ENCODE measurements at regions not wholly inside any gene's neighbourhood (a gene's known extent, or its start where the extent isn't known, plus 50 kb on each side); places are given as distances from the start of the nearest gene placed in this dataset.

DNA sequence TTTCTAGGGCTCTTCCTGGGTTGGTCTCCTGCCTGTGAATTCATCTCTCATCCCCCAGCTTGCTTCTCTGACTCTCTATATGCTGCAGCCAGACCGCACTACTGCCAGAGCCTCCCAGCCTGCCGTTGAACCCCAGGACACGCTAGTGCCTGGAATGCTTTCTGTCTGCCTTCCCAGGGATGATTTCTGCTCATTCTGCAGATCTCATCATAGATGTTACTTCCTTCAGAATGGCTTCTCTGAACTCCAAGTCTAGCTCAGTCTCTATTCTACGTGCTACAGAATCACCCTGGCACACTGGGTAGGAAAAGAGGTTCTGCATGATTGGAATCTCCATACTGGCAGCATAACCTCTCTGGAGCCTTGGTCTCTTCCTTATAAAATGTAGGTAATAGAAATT lies 94.8 kb upstream of the RAB12 start:
- H3K9me3 ChIP-seq (ENCODE audit: low read length): no peaks in the 10 kb centered on the region
- H3K36me3 ChIP-seq (ENCODE audit: insufficient read depth, low read length): no peaks in the 10 kb centered on the region
- H3K4me2 ChIP-seq (ENCODE audit: low read length): no peak overlapping the region
- H3K27me3 ChIP-seq (ENCODE audit: insufficient read depth, low read length): no peaks in the 10 kb centered on the region
- H3F3A ChIP-seq (ENCODE audit: insufficient read depth, low read length): no peaks in the 10 kb centered on the region
- no peaks in the 10 kb centered on the region for H3K4me1 ChIP-seq (ENCODE audit: insufficient read depth, low read length, severe bottlenecking)
- no peaks in the 10 kb centered on the region for H3K9me2 ChIP-seq (ENCODE audit: low read depth, low read length)
- H3K27ac ChIP-seq (ENCODE audit: low read depth, low read length, poor library complexity, severe bottlenecking): no peak overlapping the region
- TF ChIP-seq, protein P1, sequence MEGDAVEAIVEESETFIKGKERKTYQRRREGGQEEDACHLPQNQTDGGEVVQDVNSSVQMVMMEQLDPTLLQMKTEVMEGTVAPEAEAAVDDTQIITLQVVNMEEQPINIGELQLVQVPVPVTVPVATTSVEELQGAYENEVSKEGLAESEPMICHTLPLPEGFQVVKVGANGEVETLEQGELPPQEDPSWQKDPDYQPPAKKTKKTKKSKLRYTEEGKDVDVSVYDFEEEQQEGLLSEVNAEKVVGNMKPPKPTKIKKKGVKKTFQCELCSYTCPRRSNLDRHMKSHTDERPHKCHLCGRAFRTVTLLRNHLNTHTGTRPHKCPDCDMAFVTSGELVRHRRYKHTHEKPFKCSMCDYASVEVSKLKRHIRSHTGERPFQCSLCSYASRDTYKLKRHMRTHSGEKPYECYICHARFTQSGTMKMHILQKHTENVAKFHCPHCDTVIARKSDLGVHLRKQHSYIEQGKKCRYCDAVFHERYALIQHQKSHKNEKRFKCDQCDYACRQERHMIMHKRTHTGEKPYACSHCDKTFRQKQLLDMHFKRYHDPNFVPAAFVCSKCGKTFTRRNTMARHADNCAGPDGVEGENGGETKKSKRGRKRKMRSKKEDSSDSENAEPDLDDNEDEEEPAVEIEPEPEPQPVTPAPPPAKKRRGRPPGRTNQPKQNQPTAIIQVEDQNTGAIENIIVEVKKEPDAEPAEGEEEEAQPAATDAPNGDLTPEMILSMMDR (IDR thresholded peaks at IDR 0.05; ENCODE audit: low read length): no peak
- TF ChIP-seq EZH2 (IDR thresholded peaks at IDR 0.05; ENCODE audit: borderline replicate concordance, low read length): no peak
- H2AFZ ChIP-seq (ENCODE audit: low read length): no peak overlapping the region
- H3K79me2 ChIP-seq (ENCODE audit: insufficient read depth, low read length): no peaks in the 10 kb centered on the region
- H3K4me3 ChIP-seq (ENCODE audit: low read depth, low read length, poor library complexity, severe bottlenecking): no peak overlapping the region
- H4K20me1 ChIP-seq (ENCODE audit: insufficient read depth, low read length): no peaks in the 10 kb centered on the region
- H3K9ac ChIP-seq (ENCODE audit: low read length): no peak overlapping the region

DNA sequence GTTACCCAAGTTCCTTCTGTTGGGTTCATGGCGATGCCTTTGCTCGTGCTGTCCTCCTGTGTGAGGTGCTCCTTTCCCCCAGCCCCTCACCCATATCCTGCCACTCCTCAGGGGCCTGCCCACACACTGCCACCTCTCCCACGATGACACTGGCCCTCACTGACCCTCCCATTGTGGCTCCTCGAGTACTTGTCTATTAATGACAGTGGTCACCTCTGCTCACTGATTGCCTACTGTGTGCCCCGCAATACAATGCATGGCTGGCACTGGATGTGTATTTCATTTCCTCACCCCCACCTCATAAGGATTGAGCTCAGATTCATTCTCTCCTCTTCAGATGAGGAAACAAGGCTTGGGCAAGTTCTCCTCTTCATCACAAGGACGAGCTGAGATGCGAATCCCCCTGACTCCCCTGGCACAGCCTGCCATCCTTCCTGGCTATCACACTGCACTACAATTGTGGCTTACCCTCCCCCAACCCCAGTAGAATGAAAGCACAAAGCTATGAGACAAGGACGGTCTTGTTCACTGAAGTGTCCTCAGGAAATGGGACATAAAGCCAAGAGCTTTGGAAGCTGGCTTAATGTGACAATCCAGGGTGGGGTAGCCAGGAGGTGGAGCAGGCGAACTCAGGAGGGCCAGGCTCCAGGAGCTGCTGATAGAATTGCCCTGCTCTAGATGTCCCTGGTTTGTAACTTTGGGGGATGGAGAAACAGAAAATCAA lies 93.9 kb upstream of the RAB12 start:
- no peak for TF ChIP-seq EZH2 (IDR thresholded peaks at IDR 0.05; ENCODE audit: borderline replicate concordance, low read length)
- TF ChIP-seq, protein P1 (IDR thresholded peaks at IDR 0.05; ENCODE audit: low read length): no peak
- H3K9me3 ChIP-seq (ENCODE audit: low read length): peaks cover 1% of the 10 kb centered on the region; the same call in 1 of the 2 replicates
- no peak overlapping the region for H3K4me2 ChIP-seq (ENCODE audit: low read length)
- no peak overlapping the region for H3K9ac ChIP-seq (ENCODE audit: low read length)
- H4K20me1 ChIP-seq (ENCODE audit: insufficient read depth, low read length): no peaks in the 10 kb centered on the region
- no peaks in the 10 kb centered on the region for H3K79me2 ChIP-seq (ENCODE audit: insufficient read depth, low read length)
- no peaks in the 10 kb centered on the region for H3F3A ChIP-seq (ENCODE audit: insufficient read depth, low read length)
- no peak overlapping the region for H3K27ac ChIP-seq (ENCODE audit: low read depth, low read length, poor library complexity, severe bottlenecking)
- H3K4me1 ChIP-seq (ENCODE audit: insufficient read depth, low read length, severe bottlenecking): no peaks in the 10 kb centered on the region
- no peaks in the 10 kb centered on the region for H3K36me3 ChIP-seq (ENCODE audit: insufficient read depth, low read length)
- H3K27me3 ChIP-seq (ENCODE audit: insufficient read depth, low read length): no peaks in the 10 kb centered on the region
- no peak overlapping the region for H2AFZ ChIP-seq (ENCODE audit: low read length)
- no peak overlapping the region for H3K4me3 ChIP-seq (ENCODE audit: low read depth, low read length, poor library complexity, severe bottlenecking)
- H3K9me2 ChIP-seq (ENCODE audit: low read depth, low read length): no peaks in the 10 kb centered on the region

DNA sequence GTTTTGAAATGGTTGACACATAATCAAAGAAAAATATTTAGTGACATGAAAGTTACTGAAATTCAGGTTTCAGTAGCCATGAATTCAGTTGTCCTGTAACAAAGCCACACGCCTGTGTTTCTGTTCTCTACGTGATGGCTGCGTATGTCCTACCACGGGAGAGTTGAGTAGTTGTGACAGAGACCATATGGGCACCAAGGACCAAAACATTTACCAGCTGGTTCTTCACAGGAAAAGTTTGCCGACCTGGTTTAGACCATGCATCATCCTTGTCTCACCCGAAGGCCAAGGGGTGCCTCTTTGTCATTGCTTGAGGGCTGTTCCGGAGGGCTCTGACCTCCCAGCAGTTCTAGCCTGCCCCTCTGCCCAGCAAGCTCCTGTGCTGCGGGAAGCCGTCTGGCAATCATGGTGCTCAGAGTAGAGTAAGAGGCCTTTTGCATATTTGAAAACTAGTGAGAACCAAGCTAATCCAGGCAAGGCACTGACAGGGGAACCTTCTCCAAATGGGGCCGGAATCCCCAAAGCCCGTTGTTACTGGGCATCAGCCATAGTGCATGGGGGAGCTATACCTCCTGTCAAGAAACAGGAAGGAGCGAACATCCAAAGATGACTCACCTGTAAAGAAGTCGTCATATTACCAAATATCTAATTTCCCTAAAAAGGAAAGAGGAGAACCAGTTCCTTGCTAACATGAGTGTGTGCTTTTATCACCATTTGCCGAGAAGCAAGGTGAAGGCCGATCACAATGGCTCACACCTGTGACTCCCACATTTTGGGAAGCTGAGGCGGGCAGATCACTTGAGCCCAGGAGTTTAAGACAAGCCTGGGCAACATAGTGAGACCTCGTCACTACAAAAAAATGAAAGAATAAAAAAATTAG lies 92.6 kb upstream of the RAB12 start:
- Histone ChIP-seq H3F3A (ENCODE audit: insufficient read depth, low read length) (no peaks in the 10 kb centered on the region), H3K4me2 (ENCODE audit: low read length) (no peak overlapping the region), H3K27me3 (ENCODE audit: insufficient read depth, low read length) (no peaks in the 10 kb centered on the region), H4K20me1 (ENCODE audit: insufficient read depth, low read length) (no peaks in the 10 kb centered on the region), H3K4me3 (ENCODE audit: low read depth, low read length, poor library complexity, severe bottlenecking) (no peak overlapping the region), H3K36me3 (ENCODE audit: insufficient read depth, low read length) (no peaks in the 10 kb centered on the region), H3K79me2 (ENCODE audit: insufficient read depth, low read length) (no peaks in the 10 kb centered on the region), H3K9ac (ENCODE audit: low read length) (no peak overlapping the region), H3K4me1 (ENCODE audit: insufficient read depth, low read length, severe bottlenecking) (no peaks in the 10 kb centered on the region), H3K9me3 (ENCODE audit: low read length) (peaks cover 4% of the 10 kb centered on the region; the same call in 1 of the 2 replicates), H3K27ac (ENCODE audit: low read depth, low read length, poor library complexity, severe bottlenecking) (no peak overlapping the region), H2AFZ (ENCODE audit: low read length) (no peak overlapping the region), H3K9me2 (ENCODE audit: low read depth, low read length) (no peaks in the 10 kb centered on the region)
- TF ChIP-seq, protein P1 (IDR thresholded peaks at IDR 0.05; ENCODE audit: low read length): no peak
- no peak for TF ChIP-seq EZH2 (IDR thresholded peaks at IDR 0.05; ENCODE audit: borderline replicate concordance, low read length)

Data from OCI-LY1 (cell line).